GM19023 (cell line): ENCODE measurements at regions not wholly inside any gene's neighbourhood (a gene's known extent, or its start where the extent isn't known, plus 50 kb on each side); places are given as distances from the start of the nearest gene placed in this dataset.
"Not testable (repeated sequence)": the region's sequence is repeated elsewhere in the genome, so short reads cannot be mapped to it uniquely, and the experiment has no call there.

Experiments
- ATAC-seq: cut with Tn5 transposase; IDR thresholded peaks from one replicate; pipeline ENCODE4 v1.9.1; 2021; ENCODE audit warnings: mild to moderate bottlenecking, moderate library complexity; ENCODE audit not compliant: unreplicated experiment

DNA sequence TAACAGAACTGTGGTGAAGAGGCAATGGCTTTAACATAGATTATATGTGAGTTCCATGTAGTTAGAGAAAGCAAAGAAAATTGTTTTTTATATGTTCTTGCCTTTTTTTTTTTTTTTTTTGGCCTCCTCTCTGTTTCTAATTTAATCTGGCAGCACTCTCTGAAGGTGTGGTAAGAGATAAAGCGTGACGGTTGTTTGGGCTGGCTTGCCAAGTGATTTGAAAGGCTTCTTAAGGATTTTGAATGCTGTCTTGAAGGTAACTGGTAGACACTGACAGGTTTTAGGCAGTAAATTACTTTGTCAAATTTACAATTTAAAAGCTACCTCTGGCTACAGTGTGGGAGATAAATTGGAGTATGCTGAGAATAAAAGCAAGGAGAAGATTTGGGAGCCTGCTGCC is 269.3 kb upstream of the HS3ST1 start:
- no peak for ATAC-seq

DNA sequence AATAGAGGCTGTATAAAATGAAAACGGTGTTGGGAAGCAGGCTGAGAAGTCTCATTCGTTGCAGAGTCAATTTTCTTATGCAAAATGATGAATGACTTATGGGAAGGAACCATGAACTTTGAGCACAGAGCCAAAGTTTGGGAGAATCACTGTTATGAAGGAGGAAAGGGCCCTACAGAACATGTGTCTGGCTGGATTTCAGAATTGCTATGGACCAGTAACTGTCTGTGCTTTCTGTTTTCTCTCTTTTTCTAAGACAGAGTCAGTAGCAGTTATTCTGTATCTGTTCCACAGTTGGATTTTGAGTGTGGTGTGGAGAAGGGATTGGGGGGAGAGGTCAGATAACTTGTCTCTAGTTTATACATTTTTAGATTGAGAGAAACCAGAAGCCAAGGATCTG is 265.0 kb upstream of the HS3ST1 start:
- no peak for ATAC-seq

DNA sequence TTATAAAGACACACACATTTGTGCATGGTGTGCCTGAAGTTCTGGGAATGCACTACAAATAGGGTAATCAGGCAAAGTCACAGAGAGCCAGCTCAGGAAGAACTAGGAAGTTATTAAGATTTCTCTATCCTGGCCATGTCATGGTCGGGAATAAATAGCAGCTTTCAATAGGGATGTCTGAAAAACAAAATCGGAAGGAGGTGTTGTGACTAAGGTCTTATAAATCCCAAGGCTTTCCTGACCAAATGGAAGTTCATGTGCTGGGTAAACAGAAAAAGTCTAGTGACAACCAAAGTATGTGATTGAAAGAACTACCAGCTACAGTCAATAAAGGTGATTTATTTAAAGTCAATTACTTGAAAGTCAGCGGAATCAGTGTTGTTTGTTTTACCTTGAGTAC is 262.5 kb upstream of the HS3ST1 start:
- no peak for ATAC-seq

DNA sequence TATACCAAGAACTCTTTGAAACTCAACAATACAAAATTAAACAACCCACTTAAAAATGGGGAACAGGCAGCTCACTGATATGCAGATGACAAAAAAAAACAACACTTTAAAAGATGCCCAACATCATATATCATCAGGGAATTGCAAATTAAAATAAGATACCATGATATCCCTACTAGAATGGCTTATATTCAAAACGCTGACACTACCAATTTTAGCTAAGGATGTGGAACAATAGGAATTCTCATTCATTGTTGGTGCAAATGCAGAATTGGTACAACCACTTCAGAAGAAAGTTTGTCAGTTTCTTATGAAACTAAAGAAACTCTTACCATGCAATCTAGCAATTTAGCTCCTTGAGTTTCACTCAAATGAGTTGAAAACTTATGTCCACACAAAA is 259.0 kb upstream of the HS3ST1 start:
- ATAC-seq: no peak

GRCh38 chr4:11685481-11685880 is 256.8 kb upstream of the HS3ST1 start:
- ATAC-seq: no peak

- no peak for ATAC-seq
Measured at GRCh38 chr4:11675051-11675800, 246.5 kb upstream of the HS3ST1 start.

DNA sequence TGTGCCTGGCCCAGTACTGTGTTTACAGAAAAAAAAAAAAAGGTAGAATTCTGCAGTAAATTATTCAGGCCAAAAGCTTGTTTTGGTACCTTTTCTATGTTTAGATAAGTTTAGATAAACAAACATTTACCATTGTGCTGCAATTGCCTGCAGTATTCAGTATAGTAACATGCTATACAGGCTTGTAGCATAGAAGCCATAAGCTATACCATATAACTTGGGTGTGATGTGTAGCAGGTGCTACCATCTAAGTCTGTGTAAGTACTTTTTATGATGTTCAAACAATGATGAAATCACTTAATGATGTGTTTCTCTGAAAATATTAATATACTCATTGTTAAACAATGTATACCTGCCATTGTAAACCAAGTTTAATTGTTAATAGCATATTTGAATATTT is 241.6 kb upstream of the HS3ST1 start:
- no peak for ATAC-seq

- ATAC-seq: no peak
Measured at GRCh38 chr4:11669156-11669555, 240.5 kb upstream of the HS3ST1 start.

GRCh38 chr4:11663114-11663513 is 234.4 kb upstream of the HS3ST1 start:
- no peak for ATAC-seq

- ATAC-seq: no peak
Measured at GRCh38 chr4:11650801-11651596, 222.3 kb upstream of the HS3ST1 start.

- no peak for ATAC-seq
Measured at GRCh38 chr4:11647433-11647832, 218.7 kb upstream of the HS3ST1 start.

DNA sequence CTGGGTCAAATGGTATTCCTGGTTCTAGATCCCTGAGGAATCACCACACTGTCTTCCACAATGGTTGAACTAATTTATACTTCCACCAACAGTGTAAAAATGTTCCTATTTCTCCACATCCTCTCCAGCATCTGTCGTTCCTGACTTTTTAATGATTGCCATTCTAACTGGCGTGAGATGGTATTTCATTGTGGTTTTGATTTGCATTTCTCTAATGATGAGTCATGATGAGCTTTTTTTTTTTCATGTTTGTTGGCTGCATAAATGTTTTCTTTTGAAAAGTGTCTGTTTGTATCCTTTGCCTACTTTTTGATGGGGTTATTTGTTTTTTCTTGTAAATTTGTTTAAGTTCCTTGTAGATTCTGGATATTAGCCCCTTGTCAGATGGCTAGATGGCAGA is 214.4 kb upstream of the HS3ST1 start:
- not testable (repeated sequence) for ATAC-seq

DNA sequence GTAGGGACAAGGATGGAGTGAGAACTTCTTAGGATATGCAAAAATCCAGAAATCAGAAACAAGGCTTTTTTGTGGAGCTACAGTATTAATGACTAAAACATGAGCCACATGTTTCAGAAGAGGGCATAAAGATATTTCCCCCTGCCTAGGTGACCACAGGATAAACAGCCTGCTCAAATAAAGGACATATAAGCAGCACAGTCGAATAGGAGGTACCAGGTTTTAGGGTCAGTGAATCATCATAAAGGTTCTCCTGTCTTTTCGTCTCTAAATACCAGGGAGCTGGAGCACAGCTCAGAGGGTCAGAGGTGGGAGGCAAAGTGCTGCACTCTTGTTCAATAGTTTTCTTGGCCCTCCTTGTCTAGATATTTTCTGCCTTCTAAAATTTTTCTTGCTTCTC is 211.9 kb upstream of the HS3ST1 start:
- no peak for ATAC-seq

DNA sequence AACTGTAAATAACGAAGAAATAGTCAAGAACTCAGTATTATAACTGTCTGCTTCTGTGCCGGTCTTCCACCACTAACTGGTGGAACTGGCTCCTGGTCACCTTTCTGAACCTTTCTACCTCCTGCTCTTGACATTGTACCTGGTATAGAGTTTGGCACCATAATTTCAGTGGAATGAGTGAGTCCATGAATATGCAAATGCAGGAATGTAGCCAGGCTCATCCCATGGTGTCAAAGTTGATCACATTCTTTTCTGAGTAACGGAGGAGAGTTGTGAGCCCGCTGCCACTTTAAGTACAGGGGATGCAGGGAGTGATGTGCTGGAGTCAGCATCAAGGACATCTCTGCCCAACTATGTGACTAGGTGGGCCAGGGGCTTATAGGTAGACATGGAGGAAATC is 207.9 kb upstream of the HS3ST1 start:
- ATAC-seq: no peak

GRCh38 chr4:11636031-11636430 is 207.3 kb upstream of the HS3ST1 start:
- no peak for ATAC-seq

GRCh38 chr4:11635342-11635741 is 206.6 kb upstream of the HS3ST1 start:
- no peak for ATAC-seq

GRCh38 chr4:11634283-11634682 is 205.6 kb upstream of the HS3ST1 start:
- no peak for ATAC-seq

- ATAC-seq: no peak
Measured at GRCh38 chr4:11633430-11633829, 204.7 kb upstream of the HS3ST1 start.

DNA sequence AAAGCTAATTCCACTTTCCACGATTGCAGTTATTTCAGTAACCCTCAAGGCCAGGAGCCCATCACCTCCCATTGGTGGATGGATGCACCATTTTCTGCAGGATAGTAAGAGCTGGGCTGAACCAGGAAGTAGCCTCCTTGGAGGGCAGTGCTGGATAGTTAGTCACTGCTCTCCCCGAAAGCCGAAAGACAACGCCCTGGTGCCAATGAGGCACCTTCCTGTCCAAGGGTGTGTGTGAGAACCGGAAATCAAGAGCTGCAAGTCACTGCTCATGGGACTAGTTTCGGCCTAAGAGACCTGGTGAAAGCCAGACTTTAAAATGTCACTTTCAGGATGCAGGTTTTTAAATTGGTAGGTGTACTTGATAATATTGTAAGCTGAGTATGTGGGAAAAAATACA is 203.8 kb upstream of the HS3ST1 start:
- no peak for ATAC-seq

DNA sequence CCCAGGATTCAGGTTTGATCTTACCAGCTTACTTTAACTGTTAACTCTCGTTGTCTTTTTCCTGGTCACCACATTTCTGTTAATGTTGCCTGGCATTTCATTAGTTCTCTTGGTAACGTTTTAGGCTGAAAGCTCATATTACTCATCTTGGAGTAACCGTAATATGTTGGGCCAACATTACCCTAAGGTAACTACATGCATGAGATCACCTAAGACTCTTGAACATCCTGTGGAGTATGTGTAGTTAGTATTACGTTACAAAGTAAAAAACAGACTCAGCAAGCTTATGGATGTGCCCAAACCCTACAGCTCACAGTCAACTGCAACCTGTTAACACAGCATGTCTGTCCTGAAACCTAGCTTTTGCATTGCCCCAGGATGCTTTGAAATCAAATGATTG is 203.3 kb upstream of the HS3ST1 start:
- ATAC-seq: no peak

DNA sequence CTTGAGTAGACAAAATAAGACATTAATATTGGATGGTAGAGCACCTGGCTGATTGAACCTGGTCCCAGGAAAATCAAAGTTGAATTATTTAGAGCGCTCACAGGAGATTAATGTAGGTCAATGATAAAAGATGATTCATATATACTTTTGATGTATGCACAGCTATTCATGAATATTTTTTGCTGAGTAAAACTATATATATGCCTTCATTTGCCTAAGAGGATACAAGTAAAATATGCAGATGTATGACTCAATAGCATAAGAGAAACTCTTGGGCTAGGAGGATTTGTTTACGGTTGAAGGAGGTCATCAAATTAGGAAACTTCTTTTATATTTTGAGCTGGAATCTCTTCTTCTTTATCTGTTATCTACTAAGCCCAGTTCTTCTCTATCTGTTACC is 202.7 kb upstream of the HS3ST1 start:
- no peak for ATAC-seq

DNA sequence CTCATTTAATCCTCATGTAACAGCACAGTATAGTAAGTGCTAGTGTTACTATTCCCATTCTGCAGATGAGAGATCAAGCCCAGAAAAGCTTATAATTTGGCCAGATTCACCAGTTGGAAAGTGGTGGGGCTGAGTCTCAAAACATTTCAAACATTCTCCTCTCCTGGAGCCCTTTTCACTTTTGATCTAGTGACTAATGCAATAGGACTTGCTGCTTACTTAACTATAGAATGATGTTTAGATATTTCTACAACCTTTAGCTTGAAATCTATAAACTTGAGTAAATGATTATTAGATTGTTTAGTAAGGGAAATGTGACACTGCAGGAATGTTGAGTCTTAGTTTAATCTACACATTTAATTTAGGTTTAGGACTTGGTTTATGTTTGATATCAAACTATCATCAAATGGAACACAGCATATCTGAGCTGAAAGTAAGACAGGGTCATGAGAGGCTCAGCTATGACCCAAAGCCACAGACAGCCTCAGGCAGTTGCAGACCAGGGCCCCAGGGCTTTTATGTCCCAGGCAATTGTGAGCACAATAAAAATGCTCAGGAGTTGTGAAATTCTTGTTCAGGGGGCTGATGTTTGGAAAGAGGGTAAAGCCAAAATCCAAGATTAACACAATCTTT is 199.5 kb upstream of the HS3ST1 start:
- no peak for ATAC-seq
